Stimulated activated naive CD8-positive, alpha-beta T cell treated with anti-CD3 and anti-CD28 coated beads, Interleukin-15, amount 100 ng/mL, for 72 hours (primary cell): ENCODE measurements at regions not wholly inside any gene's neighbourhood (a gene's known extent, or its start where the extent isn't known, plus 50 kb on each side); places are given as distances from the start of the nearest gene placed in this dataset.
A peak's percentile ranks its signal among the peaks of the same experiment; 100 is the strongest.

Experiments
- ATAC-seq: fragments of 150-1000 bp; cut with Tn5 transposase; 2 replicates; pipeline ENCODE4 v1.10.0; 2021; ENCODE audit warnings: mild to moderate bottlenecking, moderate library complexity
- DNase-seq, 2 donors: peaks; one replicate each; pipeline ENCODE4 v3.0.0; 2021 to 2022
- H3K27ac Mint-ChIP-seq, 2 donors: one replicate each; pipeline ENCODE4 v1.8.0; 2022; ENCODE audit warnings: mild to moderate bottlenecking in 2 of 2, mixed read lengths in 2 of 2, moderate library complexity in 2 of 2
- H3K27me3 Mint-ChIP-seq: one replicate; pipeline ENCODE4 v1.8.0; 2022; ENCODE audit warnings: mixed read lengths
- H3K4me1 Mint-ChIP-seq: one replicate; pipeline ENCODE4 v1.8.0; 2022; ENCODE audit warnings: mild to moderate bottlenecking, mixed read lengths
- H3K4me3 Mint-ChIP-seq, 2 donors: one replicate each; pipeline ENCODE4 v1.8.0; 2022; ENCODE audit warnings: mild to moderate bottlenecking in 2 of 2, mixed read lengths in 2 of 2, moderate library complexity in 1 of 2
- H3K9me3 Mint-ChIP-seq, 2 donors: one replicate each; pipeline ENCODE4 v1.8.0; 2022; ENCODE audit warnings: mixed read lengths in 2 of 2

GRCh38 chr21:31409831-31410487 is 65.9 kb upstream of the TIAM1 start:
- H3K27ac Mint-ChIP-seq: no peak overlapping the region
- H3K9me3 Mint-ChIP-seq: no peaks in the 10 kb centered on the region
- ATAC-seq (no peak), DNase-seq (no peak)
- H3K4me3 Mint-ChIP-seq: no peak overlapping the region
- H3K4me1 Mint-ChIP-seq: peaks cover 17% of the 10 kb centered on the region
- H3K27me3 Mint-ChIP-seq: no peaks in the 10 kb centered on the region

GRCh38 chr21:31408301-31409088 is 64.4 kb upstream of the TIAM1 start:
- Mint-ChIP-seq H3K9me3 (no peaks in the 10 kb centered on the region), H3K4me1 (peaks cover 20% of the 10 kb centered on the region)

GRCh38 chr21:31406510-31406909 is 62.4 kb upstream of the TIAM1 start:
- Mint-ChIP-seq H3K9me3 (no peaks in the 10 kb centered on the region), H3K4me3 (no peak overlapping the region), H3K4me1 (peaks cover 26% of the 10 kb centered on the region), H3K27ac (no peak overlapping the region), H3K27me3 (no peaks in the 10 kb centered on the region)
- ATAC-seq: no peak
- DNase-seq: no peak

More at GRCh38 chr21:31408301-31409088, 64.4 kb upstream of the TIAM1 start:
- Mint-ChIP-seq H3K27me3 (no peaks in the 10 kb centered on the region), H3K27ac (no peak overlapping the region), H3K4me3 (no peak overlapping the region)
- DNase-seq: no peak
- ATAC-seq: no peak

GRCh38 chr21:31405604-31406003 is 61.5 kb upstream of the TIAM1 start:
- Mint-ChIP-seq H3K27ac (no peak overlapping the region), H3K4me1 (peaks cover 26% of the 10 kb centered on the region), H3K9me3 (no peaks in the 10 kb centered on the region), H3K27me3 (no peaks in the 10 kb centered on the region), H3K4me3 (no peak overlapping the region)
- ATAC-seq (no peak), DNase-seq (no peak)

- H3K27me3 Mint-ChIP-seq: no peaks in the 10 kb centered on the region
- H3K9me3 Mint-ChIP-seq: no peaks in the 10 kb centered on the region
- DNase-seq (no peak), ATAC-seq (no peak)
- H3K4me3 Mint-ChIP-seq: no peak overlapping the region
- H3K4me1 Mint-ChIP-seq: peaks cover 37% of the 10 kb centered on the region
- H3K27ac Mint-ChIP-seq: no peak overlapping the region
Observed at GRCh38 chr21:31403596-31404333, 59.7 kb upstream of the TIAM1 start.

GRCh38 chr21:31399591-31399990 is 55.5 kb upstream of the TIAM1 start:
- H3K9me3 Mint-ChIP-seq: no peaks in the 10 kb centered on the region

GRCh38 chr21:31398574-31398973 is 54.5 kb upstream of the TIAM1 start:
- Mint-ChIP-seq H3K27me3 (no peaks in the 10 kb centered on the region), H3K4me3 (peak overlapping the region; percentile 7 to 10)

More at GRCh38 chr21:31399591-31399990, 55.5 kb upstream of the TIAM1 start:
- peaks cover 45% of the 10 kb centered on the region for H3K4me1 Mint-ChIP-seq
- no peak for DNase-seq
- no peak for ATAC-seq
- no peaks in the 10 kb centered on the region for H3K27me3 Mint-ChIP-seq
- H3K27ac Mint-ChIP-seq: no peak overlapping the region
- H3K4me3 Mint-ChIP-seq: no peak overlapping the region

GRCh38 chr21:31397939-31398338 is 53.9 kb upstream of the TIAM1 start:
- peak; percentile 59 for ATAC-seq
- DNase-seq: peak in 1 of 2 donors; percentile 7
- Mint-ChIP-seq H3K27ac (peak overlapping the region in 1 of 2 donors; percentile 80), H3K27me3 (no peaks in the 10 kb centered on the region), H3K4me3 (peak overlapping the region; percentile 21 to 26), H3K9me3 (no peaks in the 10 kb centered on the region), H3K4me1 (peaks cover 60% of the 10 kb centered on the region)

More at GRCh38 chr21:31398574-31398973, 54.5 kb upstream of the TIAM1 start:
- Mint-ChIP-seq H3K27ac (no peak overlapping the region), H3K4me1 (peaks cover 53% of the 10 kb centered on the region), H3K9me3 (no peaks in the 10 kb centered on the region)
- no peak for DNase-seq
- no peak for ATAC-seq

GRCh38 chr21:31397515-31397926 is 53.5 kb upstream of the TIAM1 start:
- ATAC-seq (no peak), DNase-seq (no peak)
- no peak overlapping the region for H3K4me3 Mint-ChIP-seq
- no peaks in the 10 kb centered on the region for H3K27me3 Mint-ChIP-seq
- no peaks in the 10 kb centered on the region for H3K9me3 Mint-ChIP-seq
- H3K4me1 Mint-ChIP-seq: peaks cover 59% of the 10 kb centered on the region
- no peak overlapping the region for H3K27ac Mint-ChIP-seq

GRCh38 chr21:31397030-31397429 is 53.0 kb upstream of the TIAM1 start:
- H3K4me3 Mint-ChIP-seq: no peak overlapping the region
- no peaks in the 10 kb centered on the region for H3K9me3 Mint-ChIP-seq
- ATAC-seq: no peak
- no peak for DNase-seq
- no peak overlapping the region for H3K27ac Mint-ChIP-seq
- H3K27me3 Mint-ChIP-seq: no peaks in the 10 kb centered on the region
- H3K4me1 Mint-ChIP-seq: peaks cover 55% of the 10 kb centered on the region

GRCh38 chr21:31396399-31396798 is 52.3 kb upstream of the TIAM1 start:
- no peaks in the 10 kb centered on the region for H3K27me3 Mint-ChIP-seq
- ATAC-seq: no peak
- H3K27ac Mint-ChIP-seq: no peak overlapping the region
- H3K4me3 Mint-ChIP-seq: no peak overlapping the region
- H3K9me3 Mint-ChIP-seq: no peaks in the 10 kb centered on the region
- peaks cover 55% of the 10 kb centered on the region for H3K4me1 Mint-ChIP-seq
- no peak for DNase-seq

GRCh38 chr21:31395791-31396190 is 51.7 kb upstream of the TIAM1 start:
- H3K9me3 Mint-ChIP-seq: no peaks in the 10 kb centered on the region
- no peaks in the 10 kb centered on the region for H3K27me3 Mint-ChIP-seq
- H3K27ac Mint-ChIP-seq: peak overlapping the region in 1 of 2 donors; percentile 72
- ATAC-seq (no peak), DNase-seq (no peak)
- peaks cover 55% of the 10 kb centered on the region for H3K4me1 Mint-ChIP-seq
- no peak overlapping the region for H3K4me3 Mint-ChIP-seq

GRCh38 chr21:31395268-31395667 is 51.2 kb upstream of the TIAM1 start:
- Mint-ChIP-seq H3K9me3 (no peaks in the 10 kb centered on the region), H3K27ac (peak overlapping the region in 1 of 2 donors; percentile 72), H3K4me3 (no peak overlapping the region), H3K27me3 (no peaks in the 10 kb centered on the region), H3K4me1 (peaks cover 54% of the 10 kb centered on the region)
- ATAC-seq (no peak), DNase-seq (no peak)

- ATAC-seq: peak; percentile 87
- peaks cover 45% of the 10 kb centered on the region for H3K4me1 Mint-ChIP-seq
Observed at GRCh38 chr21:31394309-31394708, 50.2 kb upstream of the TIAM1 start.

More at GRCh38 chr21:31394309-31394708, 50.2 kb upstream of the TIAM1 start:
- DNase-seq: no peak
- H3K4me3 Mint-ChIP-seq: peak overlapping the region; percentile 17 to 19
- H3K27ac Mint-ChIP-seq: peak overlapping the region; percentile 23 to 53
- H3K9me3 Mint-ChIP-seq: no peaks in the 10 kb centered on the region
- no peaks in the 10 kb centered on the region for H3K27me3 Mint-ChIP-seq
